ENCODE measurements at regions not wholly inside any gene's neighbourhood (a gene's known extent, or its start where the extent isn't known, plus 50 kb on each side); places are given as distances from the start of the nearest gene placed in this dataset.

GRCh38 chr9:15086156-15086763 lies 176.0 kb upstream of the FREM1 start:
- TF ChIP-seq CTCF (IDR thresholded peaks at IDR 0.05) (no peak), POLR2A (IDR thresholded peaks at IDR 0.05) (no peak), POLR2AphosphoS5 (IDR thresholded peaks at IDR 0.05) (no peak)

Data from prostate gland (tissue), 2 donors.